HG02981 (cell line): ENCODE measurements at regions not wholly inside any gene's neighbourhood (a gene's known extent, or its start where the extent isn't known, plus 50 kb on each side); places are given as distances from the start of the nearest gene placed in this dataset.

Source experiments
- ATAC-seq: cut with Tn5 transposase; IDR thresholded peaks from one replicate; pipeline ENCODE4 v1.9.1; 2021; ENCODE audit warnings: mild to moderate bottlenecking, moderate library complexity; ENCODE audit not compliant: unreplicated experiment

DNA sequence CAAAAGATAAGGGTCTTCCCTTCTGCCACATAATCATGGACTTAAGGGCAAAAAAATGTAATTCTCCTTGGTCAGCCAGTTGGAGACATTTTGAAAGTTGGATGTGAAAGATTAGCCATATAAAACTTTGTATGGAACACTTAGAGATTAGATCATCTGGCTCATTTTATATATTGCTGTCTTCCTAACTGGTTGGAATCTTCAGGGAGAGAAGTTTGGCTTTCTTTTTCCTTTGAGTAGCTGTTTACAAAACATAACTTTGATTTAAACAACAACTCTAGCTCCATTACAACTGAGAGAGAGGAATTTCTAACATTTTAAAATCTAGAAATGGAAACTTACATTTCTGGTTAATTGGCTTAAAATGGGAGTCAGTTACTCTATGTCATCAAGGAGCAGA, 132.7 kb downstream of the RDH14 start:
- ATAC-seq = no peak

DNA sequence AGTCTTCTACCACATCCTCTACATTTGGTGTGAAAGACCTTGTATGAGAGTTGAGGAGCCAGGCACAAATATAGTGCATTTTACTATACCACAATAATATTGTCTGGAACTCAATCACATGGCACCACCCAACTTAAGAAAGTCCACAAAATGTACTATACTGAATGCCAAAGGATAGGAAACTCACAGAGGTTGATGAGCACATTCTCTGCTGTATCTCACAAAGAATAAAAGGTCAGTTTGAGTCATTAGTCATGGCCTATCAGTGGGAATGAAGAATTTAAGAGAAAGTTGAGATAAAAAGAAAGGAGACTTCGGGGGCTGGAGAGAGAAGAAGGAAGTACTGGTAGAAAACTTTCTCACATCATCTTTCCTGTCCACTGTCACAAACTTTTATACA, 134.3 kb downstream of the RDH14 start:
- ATAC-seq = no peak

DNA sequence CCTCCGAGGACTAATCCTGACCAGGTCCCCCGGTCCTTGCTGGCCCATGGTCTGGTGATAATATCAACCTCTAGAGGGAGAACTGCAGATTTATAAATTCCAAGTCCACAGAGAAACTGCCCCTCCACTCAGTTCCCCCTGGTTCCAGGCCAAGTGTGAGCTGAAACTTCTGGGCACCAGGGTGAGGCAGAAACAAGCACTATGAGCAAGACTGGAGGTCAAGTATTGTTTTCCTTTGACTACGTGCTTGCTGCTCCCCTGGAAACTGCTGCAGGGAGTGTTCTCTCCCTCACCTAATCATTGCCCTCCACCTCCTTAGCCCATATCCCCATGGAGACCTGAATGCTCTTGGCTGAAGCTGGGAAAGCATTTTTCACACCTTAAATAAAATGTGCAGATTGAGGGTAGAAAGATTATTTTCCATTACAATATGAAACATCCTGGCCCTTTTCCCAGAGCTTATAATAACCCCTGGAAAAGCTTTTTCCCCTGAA, 135.2 kb downstream of the RDH14 start:
- no peak for ATAC-seq

DNA sequence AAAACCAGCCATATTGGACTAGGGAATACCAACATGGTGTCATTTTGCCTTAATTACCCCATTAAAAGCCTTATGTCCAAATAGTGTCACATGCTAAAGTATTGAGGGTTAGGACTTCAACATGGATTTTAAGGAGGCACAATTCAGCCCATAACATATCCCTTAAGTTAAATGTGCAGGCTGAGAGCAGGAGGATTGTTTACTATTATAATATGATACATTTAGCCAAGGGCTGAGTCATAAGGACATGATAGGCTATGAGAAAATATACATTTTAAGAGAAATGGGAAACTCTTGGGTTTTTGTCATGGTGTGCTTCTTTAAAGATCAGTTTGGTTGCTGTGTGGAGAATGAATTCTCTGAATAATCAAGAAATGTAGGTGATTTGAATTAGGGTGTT, 136.8 kb downstream of the RDH14 start:
- ATAC-seq = no peak

DNA sequence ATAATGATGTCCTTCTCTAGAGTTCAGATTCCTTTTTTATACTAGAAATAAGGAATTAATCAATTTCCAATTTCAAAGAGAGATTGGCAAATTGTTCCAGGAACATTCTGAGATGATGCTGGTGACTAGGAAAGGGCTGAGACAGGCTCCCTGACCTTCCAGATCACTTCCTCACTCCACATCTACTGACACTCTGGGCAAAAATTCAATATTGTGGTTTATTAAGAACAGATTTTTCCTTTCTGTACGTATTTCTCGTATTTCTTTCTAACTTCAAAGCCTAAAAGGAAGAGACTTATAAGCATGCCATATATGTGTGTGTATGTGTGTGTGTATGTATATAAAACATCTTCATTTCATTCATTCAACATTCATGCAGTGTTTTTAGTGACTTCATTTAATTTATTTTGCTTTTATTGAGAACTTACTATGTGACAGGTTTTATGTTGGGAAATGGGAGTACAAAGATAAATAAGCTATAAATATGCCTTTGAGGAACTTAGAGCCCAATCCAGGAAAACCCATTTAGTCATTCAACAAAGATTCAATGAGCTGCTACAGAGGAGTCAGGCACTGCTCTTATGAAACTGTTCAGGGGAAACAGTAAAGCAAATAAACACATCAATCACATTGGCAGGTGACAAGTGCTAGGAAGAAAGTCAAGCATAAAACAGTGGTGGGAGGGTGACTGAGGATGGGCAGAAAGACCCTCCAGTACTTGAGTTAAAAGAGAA, 137.9 kb downstream of the RDH14 start:
- no peak for ATAC-seq

DNA sequence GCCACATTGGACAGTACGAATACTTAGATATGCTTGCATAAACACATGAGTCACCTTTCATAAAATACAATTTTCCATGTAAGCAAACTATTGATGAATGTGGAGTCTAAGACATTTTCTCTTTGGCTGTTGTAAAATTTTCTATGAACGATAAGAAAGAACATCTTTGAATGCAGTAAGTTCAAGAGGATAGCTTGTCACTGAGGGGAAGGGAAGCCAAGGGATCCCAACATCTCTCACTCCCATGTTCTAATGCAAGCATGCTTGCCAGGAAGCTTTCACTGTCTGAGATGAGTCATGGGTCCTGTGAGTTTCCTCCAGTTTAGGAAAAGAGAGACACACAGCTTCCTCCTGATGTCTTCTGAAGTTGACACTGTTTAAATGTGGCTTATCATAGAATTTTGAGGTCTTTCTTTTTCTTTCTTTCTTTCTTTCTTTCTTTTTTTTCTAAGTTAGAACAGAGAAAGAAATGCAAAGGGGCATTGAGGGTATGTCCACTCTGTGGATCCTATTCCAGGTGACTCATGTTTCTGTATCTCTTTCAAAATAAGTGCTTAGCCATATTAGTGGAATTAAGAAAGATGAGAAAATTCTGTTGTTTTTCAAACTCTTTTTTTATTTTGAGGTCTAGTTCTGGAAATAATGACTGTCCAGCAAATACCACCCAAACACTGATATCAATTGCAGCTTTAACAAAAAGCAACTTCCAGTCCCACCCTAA, 146.6 kb downstream of the RDH14 start:
- no peak for ATAC-seq

DNA sequence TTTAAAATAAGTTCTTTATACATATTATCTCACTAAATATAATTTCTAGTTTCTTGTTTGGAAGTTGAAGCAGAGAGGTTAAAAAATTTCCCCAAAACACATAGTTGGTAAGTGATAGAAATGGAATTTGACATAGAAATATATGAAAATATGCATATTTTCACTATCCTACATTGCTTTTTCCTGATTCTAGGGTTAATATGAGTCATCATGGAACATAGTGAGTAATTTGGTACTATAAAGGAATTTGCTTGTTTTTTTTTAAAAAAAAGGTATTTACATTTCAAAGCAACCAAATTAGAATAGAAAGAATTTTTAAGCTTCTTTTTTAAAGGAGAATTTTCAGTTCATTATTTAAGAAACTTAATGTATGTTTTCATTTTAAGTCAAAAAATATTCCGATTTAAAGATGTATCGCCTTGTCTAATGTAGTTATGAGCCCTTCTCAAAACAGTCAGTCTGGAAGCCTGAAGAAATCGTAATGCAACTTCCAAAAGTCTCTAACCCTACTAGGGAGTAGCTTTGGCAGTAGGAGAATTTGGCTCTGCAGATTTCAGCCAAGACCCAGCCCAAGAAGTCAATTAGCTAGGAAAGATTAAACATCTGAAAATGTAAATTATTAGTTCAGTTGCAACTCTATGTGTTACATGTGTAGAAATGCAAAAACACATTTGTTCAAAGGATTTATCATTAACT, 147.3 kb downstream of the RDH14 start:
- ATAC-seq = no peak

DNA sequence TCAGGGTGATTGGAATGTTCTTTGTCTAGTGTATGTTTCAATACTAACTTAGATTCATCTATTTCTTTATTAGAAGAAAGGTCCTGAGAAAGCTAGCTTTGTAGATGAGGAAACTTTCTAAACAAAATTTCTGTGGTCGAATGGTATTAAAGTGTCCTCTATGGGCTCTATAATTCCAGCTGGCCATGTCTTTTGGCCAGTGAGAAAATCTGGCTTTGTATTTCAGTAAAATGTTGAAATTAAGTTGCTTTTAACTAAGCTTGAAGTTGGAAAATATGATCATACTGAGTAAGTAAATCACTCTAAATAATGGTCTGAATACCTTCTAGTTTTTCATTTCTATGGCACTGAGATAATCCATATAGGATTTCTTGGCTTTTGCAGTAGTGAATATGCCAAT, 148.8 kb downstream of the RDH14 start:
- no peak for ATAC-seq

DNA sequence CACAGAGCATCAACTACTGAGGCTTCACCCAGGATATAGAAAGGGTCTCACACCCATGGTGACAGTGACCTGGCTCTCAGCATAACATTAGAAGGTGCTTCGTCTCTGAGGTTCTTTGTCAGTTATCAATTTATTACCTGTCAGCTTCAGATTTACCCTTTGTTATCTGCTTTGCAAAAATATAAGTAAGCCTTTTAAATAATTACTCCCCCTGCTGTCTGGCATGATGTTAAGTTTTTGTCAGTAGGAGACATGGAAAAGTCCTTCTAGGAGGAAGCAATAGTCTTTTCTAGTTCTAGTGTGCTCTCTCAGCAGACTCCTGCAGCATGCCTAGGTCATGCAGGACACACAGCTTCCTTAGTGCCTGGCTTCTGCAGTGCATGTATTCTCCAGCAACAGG, 149.9 kb downstream of the RDH14 start:
- no peak for ATAC-seq

DNA sequence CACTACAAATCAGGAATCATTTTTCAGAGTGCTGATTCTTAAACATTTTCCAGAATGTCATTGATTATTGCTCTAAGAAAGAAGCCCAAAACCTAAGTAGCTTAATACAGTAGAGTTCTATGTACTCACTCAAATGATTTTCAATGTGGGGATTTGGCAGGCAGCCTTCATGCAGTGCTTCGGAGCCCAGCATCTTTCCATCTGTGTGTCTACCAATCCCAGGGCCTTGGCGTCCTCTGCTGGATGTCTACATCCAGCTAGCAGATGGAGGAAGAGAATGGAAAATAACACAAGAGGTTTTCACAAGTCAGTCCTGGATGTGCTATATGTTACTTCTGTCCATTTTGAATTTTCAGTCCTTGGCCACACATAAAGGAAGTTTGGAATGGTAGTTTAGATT, 151.8 kb downstream of the RDH14 start:
- no peak for ATAC-seq

DNA sequence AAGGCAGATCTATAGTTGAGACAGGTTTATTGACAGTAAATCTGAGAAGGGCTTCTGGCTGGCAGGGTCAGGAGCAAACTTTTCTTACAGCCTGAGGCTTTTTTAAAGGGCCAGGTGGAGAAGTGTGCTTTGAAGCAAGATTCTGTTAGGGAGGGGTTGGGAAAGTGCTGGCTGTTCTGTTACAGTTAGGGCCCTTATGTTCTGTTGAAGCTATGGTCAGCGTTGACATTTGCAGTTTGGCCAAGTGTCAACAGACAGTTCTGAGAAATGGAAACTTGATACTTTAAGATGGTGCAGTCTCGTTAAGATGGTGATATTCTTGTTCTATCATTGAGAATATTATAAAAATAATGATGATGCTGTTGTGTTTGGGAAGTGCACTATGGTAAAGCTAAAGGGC, 154.2 kb downstream of the RDH14 start:
- no peak for ATAC-seq

DNA sequence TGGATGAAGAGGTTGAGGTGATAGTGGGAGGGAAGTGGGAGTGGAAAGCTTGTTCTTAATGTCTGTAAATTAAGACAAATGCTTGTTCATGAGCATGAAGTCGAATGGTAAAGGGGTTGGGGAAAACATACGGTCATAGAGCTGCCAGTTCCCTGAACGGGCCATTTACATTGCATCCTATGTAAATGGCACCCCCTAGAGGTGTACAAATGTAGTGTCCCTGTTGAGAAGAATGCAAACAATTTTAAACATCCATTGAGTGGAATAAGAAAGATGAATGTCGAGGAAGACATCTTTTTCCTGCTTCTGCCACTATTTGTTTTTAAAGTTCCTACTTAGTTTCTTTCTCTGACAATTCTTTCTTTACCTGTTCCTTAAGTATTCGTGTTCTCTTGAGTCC, 155.7 kb downstream of the RDH14 start:
- no peak for ATAC-seq

DNA sequence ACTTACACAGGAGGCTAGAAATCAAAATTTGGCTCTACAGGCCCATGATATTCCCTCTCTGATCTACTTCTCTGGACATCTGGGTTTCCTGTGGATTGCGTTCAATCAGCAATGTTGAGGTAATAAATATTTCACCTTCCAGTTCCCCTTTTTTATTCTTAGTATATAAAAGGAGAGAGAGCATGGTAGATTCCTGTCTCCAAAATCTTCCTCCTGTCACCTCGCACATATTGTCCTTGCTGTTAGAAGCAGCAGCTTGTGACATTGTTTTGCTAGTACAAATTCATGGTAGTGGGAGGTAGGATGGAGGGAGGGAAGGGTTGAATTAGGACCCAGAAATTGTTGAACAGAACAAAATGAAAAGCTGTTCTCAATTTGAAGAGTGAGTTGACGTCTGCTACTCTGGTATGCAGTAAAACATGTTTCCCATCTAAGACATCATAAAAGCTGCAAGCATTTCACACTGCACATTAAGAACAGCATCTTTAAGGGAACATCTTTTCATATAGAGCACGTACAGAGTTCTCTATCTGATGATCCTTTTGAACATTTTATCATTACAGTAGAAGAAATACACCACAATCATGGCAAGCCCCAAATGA, 156.4 kb downstream of the RDH14 start:
- no peak for ATAC-seq

DNA sequence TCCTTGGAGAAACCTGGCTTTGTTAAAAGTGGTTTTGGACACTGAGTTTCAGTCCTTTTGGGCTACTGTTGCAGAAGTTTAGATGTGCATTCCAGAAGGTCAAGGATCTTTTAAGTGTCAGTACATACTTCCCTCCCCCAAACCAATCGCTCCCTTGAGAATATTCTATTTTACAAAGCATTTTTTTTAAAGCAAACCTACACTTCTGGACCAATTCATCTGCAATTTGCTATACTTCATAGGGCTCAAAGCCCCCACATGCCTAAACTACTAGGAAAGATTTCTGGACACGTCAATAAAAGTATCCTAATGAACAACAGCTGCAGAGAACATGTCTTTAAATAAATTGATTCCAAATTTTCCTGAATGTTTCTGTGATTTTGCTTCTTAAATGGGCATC, 157.6 kb downstream of the RDH14 start:
- no peak for ATAC-seq

DNA sequence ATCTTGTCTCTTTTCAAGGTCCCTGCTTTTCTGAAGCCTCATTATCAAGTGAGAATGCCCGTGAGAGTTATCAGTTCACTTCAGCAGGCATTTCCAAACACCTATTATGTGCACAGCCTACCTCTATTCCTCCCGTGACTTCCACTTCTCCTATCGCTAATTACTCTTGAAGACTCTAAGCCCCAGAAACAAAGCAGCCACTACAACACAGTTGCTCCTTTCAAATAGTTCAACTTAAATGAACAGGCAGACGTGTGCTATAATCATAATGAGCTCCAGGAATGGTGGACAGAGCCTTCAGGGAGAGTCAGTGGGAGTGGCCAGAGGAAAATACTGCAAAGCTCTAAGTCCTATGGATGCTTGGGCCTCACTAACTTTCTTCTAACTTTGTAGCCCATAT, 159.0 kb downstream of the RDH14 start:
- ATAC-seq = no peak

DNA sequence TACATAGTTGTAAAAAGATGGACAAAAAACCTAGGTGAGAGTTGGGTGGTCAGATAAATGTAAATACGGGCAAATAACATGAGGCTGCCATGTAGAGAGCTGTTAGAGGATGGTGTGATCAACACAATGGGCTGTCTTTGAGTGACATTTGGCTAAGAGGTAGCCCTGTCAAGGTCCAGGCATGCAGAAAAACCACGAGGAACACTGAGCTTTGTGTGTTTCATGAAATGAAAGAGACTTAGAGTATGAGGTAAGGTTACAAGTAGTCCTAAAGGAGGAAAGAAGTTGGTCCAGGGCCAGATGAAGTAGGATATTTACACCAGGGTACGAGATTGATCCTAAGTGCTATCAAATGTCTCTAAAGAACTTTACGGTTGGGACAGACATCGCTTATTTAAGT, 160.9 kb downstream of the RDH14 start:
- no peak for ATAC-seq

DNA sequence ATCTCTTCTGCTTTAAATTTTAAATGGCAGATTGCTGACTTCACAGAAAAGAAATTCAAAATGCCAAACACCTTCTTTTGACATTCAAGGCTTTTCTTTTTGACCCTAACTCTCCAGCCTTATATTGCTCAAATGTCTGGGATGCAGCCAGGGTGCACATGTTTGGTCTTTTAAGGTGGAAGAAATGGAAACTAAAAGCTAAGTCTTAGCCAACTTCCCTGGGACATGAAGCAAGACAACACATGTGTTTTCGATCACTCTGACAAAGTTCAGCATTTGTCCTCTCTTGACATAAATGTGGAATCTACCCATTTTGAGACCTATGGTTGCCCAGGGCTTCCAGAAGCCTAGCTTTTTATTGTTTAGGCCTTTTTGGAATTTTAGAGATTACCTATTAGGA, 161.6 kb downstream of the RDH14 start:
- no peak for ATAC-seq

DNA sequence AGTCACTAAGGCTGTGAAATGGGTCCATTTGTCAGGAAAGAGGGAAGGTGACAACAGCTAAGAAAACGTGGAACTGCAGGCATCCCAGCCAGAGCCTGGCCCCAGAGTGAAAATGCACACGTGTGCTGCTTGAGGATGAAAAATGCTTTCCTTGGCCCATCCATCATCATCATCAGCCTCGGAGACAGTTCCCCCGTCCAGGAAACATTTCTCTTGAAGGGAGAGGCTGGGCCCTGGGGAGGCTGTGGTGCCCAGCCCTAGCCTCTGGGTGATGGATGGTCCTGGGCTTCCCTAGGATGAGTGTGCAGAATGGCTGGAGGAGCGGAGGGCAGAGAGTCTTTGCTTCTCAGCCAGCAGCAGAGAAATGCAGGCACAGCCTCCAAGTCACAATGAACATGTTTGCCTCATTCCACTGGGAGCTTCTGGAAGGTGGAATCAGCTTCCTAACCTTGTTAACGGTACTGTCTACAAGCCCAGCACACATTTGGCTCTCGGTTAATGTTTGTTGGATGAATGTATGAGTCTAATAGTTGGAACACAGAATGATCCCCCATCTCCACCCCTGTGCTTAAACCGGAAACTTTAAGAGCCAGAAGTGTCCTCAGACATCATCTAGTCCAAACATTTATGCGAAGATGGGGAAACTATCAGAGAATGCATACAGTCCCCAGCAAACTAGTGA, 164.0 kb downstream of the RDH14 start:
- ATAC-seq = no peak

DNA sequence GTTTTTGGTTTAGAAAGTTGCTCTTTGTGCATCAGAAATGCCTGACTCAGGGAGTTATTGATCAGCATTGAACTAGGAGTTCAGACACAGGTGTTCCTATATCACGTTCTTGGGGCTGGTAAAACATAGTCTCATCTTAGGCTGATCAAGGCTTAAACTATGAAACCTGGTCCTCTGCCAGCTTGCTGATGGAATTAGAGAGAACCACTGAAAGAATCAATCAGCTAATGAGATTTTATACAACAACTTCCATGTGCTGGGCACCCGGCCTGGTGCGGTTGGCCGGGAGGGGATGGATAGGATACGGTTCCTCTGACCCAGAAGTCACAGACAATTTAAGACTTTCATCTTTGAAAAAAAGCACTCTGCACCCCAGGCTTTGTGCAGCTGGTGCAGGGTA, 164.9 kb downstream of the RDH14 start:
- no peak for ATAC-seq

DNA sequence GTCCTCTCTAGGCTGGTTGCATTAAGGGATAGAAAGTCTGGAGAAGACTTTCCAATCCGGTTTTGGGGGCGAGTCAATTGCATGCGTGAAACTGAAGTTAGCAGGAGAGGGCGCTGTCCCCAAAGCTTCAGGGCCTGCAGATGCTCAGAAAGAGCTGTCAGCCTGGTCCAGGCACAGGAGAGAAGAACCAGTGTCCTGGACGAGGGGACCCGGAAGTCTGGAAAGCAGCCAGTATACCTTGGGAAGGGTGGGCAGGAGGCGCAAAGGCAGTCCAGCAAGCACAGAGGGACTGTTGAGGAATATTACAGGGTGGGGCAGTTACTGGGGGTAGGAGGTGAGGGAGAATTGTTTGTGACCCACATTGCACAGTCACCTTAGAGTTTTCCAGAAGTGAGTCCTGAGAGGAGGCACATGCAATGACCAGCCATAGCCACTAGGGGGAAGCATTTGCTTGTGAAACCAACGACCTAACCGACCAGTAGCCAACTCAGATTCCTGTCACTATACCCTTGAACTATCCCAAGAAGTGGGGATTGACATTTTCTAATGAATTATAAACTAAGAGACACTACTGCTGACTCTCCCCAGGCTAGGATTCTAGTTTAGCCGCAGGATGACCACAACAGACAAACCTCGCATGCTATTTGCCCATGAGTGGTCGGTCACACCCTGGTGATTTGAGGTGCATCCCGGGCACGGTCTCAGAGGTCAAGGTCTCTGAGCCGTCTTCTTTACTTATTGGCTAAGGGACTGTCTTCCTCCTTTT, 172.8 kb downstream of the RDH14 start:
- peak; percentile 88 for ATAC-seq
